ENCODE measurements at regions not wholly inside any gene's neighbourhood (a gene's known extent, or its start where the extent isn't known, plus 50 kb on each side); places are given as distances from the start of the nearest gene placed in this dataset.
A peak's percentile ranks its signal among the peaks of the same experiment; 100 is the strongest.

GRCh38 chr7:50962962-50963374, 180.3 kb upstream of the GRB10 start:
- H3K4me1 Mint-ChIP-seq, result peaks cover 3 to 9% of the 10 kb centered on the region in 2 donors
- ATAC-seq (replicated peaks) (peak; percentile 73 to 87), DNase-seq (no peak)
- H3K9me3 Mint-ChIP-seq, result peaks cover 9 to 12% of the 10 kb centered on the region in 2 donors
- peaks cover 3 to 5% of the 10 kb centered on the region in 2 donors for H3K36me3 Mint-ChIP-seq
- no peak overlapping the region for H3K4me3 Mint-ChIP-seq
- no peak overlapping the region for H3K27ac Mint-ChIP-seq
- peaks cover 0 to 5% of the 10 kb centered on the region in 2 donors for H3K27me3 Mint-ChIP-seq

- Mint-ChIP-seq H3K4me3 (no peak overlapping the region), H3K27me3 (peaks cover 0 to 5% of the 10 kb centered on the region in 2 donors), H3K27ac (no peak overlapping the region), H3K4me1 (peaks cover 3 to 9% of the 10 kb centered on the region in 2 donors), H3K36me3 (peaks cover 2 to 3% of the 10 kb centered on the region in 2 donors), H3K9me3 (peaks cover 5 to 7% of the 10 kb centered on the region in 2 donors)
- DNase-seq (no peak), ATAC-seq (replicated peaks) (peak; percentile 21 to 33)
Measured at GRCh38 chr7:50962281-50962883, 179.7 kb upstream of the GRB10 start.

GRCh38 chr7:50960621-50961310, 178.1 kb upstream of the GRB10 start:
- no peak overlapping the region for H3K27ac Mint-ChIP-seq
- ATAC-seq (replicated peaks) (no peak), DNase-seq (no peak)
- peaks cover 0 to 5% of the 10 kb centered on the region in 2 donors for H3K27me3 Mint-ChIP-seq
- peaks cover 3 to 9% of the 10 kb centered on the region in 2 donors for H3K4me1 Mint-ChIP-seq
- peak overlapping the region in 1 of 2 donors; percentile 5 for H3K4me3 Mint-ChIP-seq
- peaks cover 0 to 2% of the 10 kb centered on the region in 2 donors for H3K36me3 Mint-ChIP-seq
- no peaks in the 10 kb centered on the region for H3K9me3 Mint-ChIP-seq

GRCh38 chr7:50959991-50960390, 177.3 kb upstream of the GRB10 start:
- Mint-ChIP-seq H3K27ac (no peak overlapping the region), H3K4me1 (peaks cover 3 to 9% of the 10 kb centered on the region in 2 donors), H3K27me3 (peaks cover 0 to 5% of the 10 kb centered on the region in 2 donors), H3K36me3 (peaks cover 0 to 2% of the 10 kb centered on the region in 2 donors), H3K9me3 (no peaks in the 10 kb centered on the region), H3K4me3 (no peak overlapping the region)
- DNase-seq (no peak), ATAC-seq (replicated peaks) (no peak)

- DNase-seq (no peak), ATAC-seq (replicated peaks) (no peak)
- Mint-ChIP-seq H3K9me3 (no peaks in the 10 kb centered on the region), H3K36me3 (peaks cover 0 to 2% of the 10 kb centered on the region in 2 donors), H3K4me3 (no peak overlapping the region), H3K4me1 (peaks cover 3 to 9% of the 10 kb centered on the region in 2 donors), H3K27ac (no peak overlapping the region), H3K27me3 (peaks cover 0 to 5% of the 10 kb centered on the region in 2 donors)
Measured at GRCh38 chr7:50959560-50959959, 176.9 kb upstream of the GRB10 start.

GRCh38 chr7:50957855-50958254, 175.2 kb upstream of the GRB10 start:
- Mint-ChIP-seq H3K27me3 (peaks cover 0 to 5% of the 10 kb centered on the region in 2 donors), H3K36me3 (no peaks in the 10 kb centered on the region), H3K4me1 (peaks cover 3 to 8% of the 10 kb centered on the region in 2 donors), H3K4me3 (no peak overlapping the region), H3K9me3 (no peaks in the 10 kb centered on the region), H3K27ac (no peak overlapping the region)
- DNase-seq (no peak), ATAC-seq (replicated peaks) (no peak)

GRCh38 chr7:50957431-50957830, 174.7 kb upstream of the GRB10 start:
- no peaks in the 10 kb centered on the region for H3K9me3 Mint-ChIP-seq
- H3K36me3 Mint-ChIP-seq, result no peaks in the 10 kb centered on the region
- peaks cover 0 to 5% of the 10 kb centered on the region in 2 donors for H3K27me3 Mint-ChIP-seq
- H3K27ac Mint-ChIP-seq, result no peak overlapping the region
- ATAC-seq (replicated peaks), result no peak
- H3K4me1 Mint-ChIP-seq, result peaks cover 0 to 4% of the 10 kb centered on the region in 2 donors
- no peak overlapping the region for H3K4me3 Mint-ChIP-seq
- DNase-seq, result no peak

GRCh38 chr7:50956522-50957155, 173.9 kb upstream of the GRB10 start:
- H3K9me3 Mint-ChIP-seq, result no peaks in the 10 kb centered on the region
- no peaks in the 10 kb centered on the region for H3K27me3 Mint-ChIP-seq
- no peak overlapping the region for H3K4me3 Mint-ChIP-seq
- no peak for DNase-seq
- H3K4me1 Mint-ChIP-seq, result no peaks in the 10 kb centered on the region
- H3K36me3 Mint-ChIP-seq, result no peaks in the 10 kb centered on the region
- no peak for ATAC-seq (replicated peaks)
- no peak overlapping the region for H3K27ac Mint-ChIP-seq

- H3K27ac Mint-ChIP-seq, result no peak overlapping the region
- no peak for DNase-seq
Measured at GRCh38 chr7:50954716-50955115, 172.0 kb upstream of the GRB10 start.

GRCh38 chr7:50954245-50954644, 171.5 kb upstream of the GRB10 start:
- DNase-seq, result no peak
- H3K27me3 Mint-ChIP-seq, result no peaks in the 10 kb centered on the region
- H3K4me3 Mint-ChIP-seq, result no peak overlapping the region
- no peaks in the 10 kb centered on the region for H3K36me3 Mint-ChIP-seq
- no peaks in the 10 kb centered on the region for H3K4me1 Mint-ChIP-seq
- no peak overlapping the region for H3K27ac Mint-ChIP-seq
- no peak for ATAC-seq (replicated peaks)
- peaks cover 8% of the 10 kb centered on the region in 2 donors for H3K9me3 Mint-ChIP-seq

More at GRCh38 chr7:50954716-50955115, 172.0 kb upstream of the GRB10 start:
- ATAC-seq (replicated peaks), result no peak
- Mint-ChIP-seq H3K27me3 (no peaks in the 10 kb centered on the region), H3K4me1 (no peaks in the 10 kb centered on the region), H3K36me3 (no peaks in the 10 kb centered on the region), H3K4me3 (no peak overlapping the region), H3K9me3 (peaks cover 5% of the 10 kb centered on the region in 2 donors)

- H3K27me3 Mint-ChIP-seq, result no peaks in the 10 kb centered on the region
- ATAC-seq (replicated peaks) (peak in 1 of 2 donors; percentile 46), DNase-seq (no peak)
Measured at GRCh38 chr7:50953820-50954219, 171.1 kb upstream of the GRB10 start.

GRCh38 chr7:50953303-50953702, 170.6 kb upstream of the GRB10 start:
- Mint-ChIP-seq H3K9me3 (peaks cover 12 to 16% of the 10 kb centered on the region in 2 donors), H3K27ac (no peak overlapping the region), H3K4me3 (no peak overlapping the region), H3K27me3 (no peaks in the 10 kb centered on the region), H3K4me1 (no peaks in the 10 kb centered on the region), H3K36me3 (no peaks in the 10 kb centered on the region)
- ATAC-seq (replicated peaks) (no peak), DNase-seq (no peak)

More at GRCh38 chr7:50953820-50954219, 171.1 kb upstream of the GRB10 start:
- no peaks in the 10 kb centered on the region for H3K4me1 Mint-ChIP-seq
- H3K27ac Mint-ChIP-seq, result no peak overlapping the region
- H3K9me3 Mint-ChIP-seq, result peaks cover 11 to 13% of the 10 kb centered on the region in 2 donors
- H3K4me3 Mint-ChIP-seq, result no peak overlapping the region
- H3K36me3 Mint-ChIP-seq, result no peaks in the 10 kb centered on the region

- no peak for ATAC-seq (replicated peaks)
- no peaks in the 10 kb centered on the region for H3K4me1 Mint-ChIP-seq
- H3K4me3 Mint-ChIP-seq, result no peak overlapping the region
- DNase-seq, result no peak
- no peaks in the 10 kb centered on the region for H3K36me3 Mint-ChIP-seq
- no peaks in the 10 kb centered on the region for H3K27me3 Mint-ChIP-seq
- peaks cover 14 to 18% of the 10 kb centered on the region in 2 donors for H3K9me3 Mint-ChIP-seq
- no peak overlapping the region for H3K27ac Mint-ChIP-seq
Measured at GRCh38 chr7:50952544-50952943, 169.8 kb upstream of the GRB10 start.

- Mint-ChIP-seq H3K36me3 (no peaks in the 10 kb centered on the region), H3K9me3 (peaks cover 14 to 18% of the 10 kb centered on the region in 2 donors), H3K27me3 (no peaks in the 10 kb centered on the region), H3K27ac (no peak overlapping the region), H3K4me1 (no peaks in the 10 kb centered on the region), H3K4me3 (no peak overlapping the region)
- DNase-seq (no peak), ATAC-seq (replicated peaks) (no peak)
Measured at GRCh38 chr7:50952120-50952519, 169.4 kb upstream of the GRB10 start.

Data from stimulated activated naive B cell treated with anti-CD40 and anti-IgM and Interleukin-4, amounts not matched to agents 10 μg/mL and 1 μg/mL and 100 μg/mL, for 72 hours (primary cell).